ENCODE measurements at regions not wholly inside any gene's neighbourhood (a gene's known extent, or its start where the extent isn't known, plus 50 kb on each side); places are given as distances from the start of the nearest gene placed in this dataset.

- no peak overlapping the region for H3K4me3 ChIP-seq (ENCODE audit: low read length)
- H3K27me3 ChIP-seq (ENCODE audit: insufficient read depth, low read depth, low read length) = no peaks in the 10 kb centered on the region
- no peak overlapping the region for H2AFZ ChIP-seq (ENCODE audit: low read depth, low read length)
- no peak overlapping the region for H3K4me2 ChIP-seq (ENCODE audit: low read length)
- H3K9ac ChIP-seq (ENCODE audit: low read length) = no peak overlapping the region
- no peaks in the 10 kb centered on the region for H3F3A ChIP-seq (ENCODE audit: insufficient read depth, low read length, poor library complexity, severe bottlenecking)
- no peaks in the 10 kb centered on the region for H3K9me3 ChIP-seq (ENCODE audit: low read length)
- no peaks in the 10 kb centered on the region for H3K36me3 ChIP-seq (ENCODE audit: insufficient read depth, low read length)
- TF ChIP-seq TAF1 (IDR thresholded peaks at IDR 0.05; ENCODE audit: low read depth) = no peak
- no peak for TF ChIP-seq EP300 (conservative IDR thresholded peaks at IDR 0.05; ENCODE audit: poor library complexity, severe bottlenecking)
- no peak for TF ChIP-seq MXI1 (conservative IDR thresholded peaks at IDR 0.05; ENCODE audit: poor library complexity, severe bottlenecking)
- TF ChIP-seq CTCF (IDR thresholded peaks at IDR 0.05; ENCODE audit: poor library complexity, severe bottlenecking) = no peak
- no peak for TF ChIP-seq RAD21 (conservative IDR thresholded peaks at IDR 0.05)
- no peak for TF ChIP-seq POLR2AphosphoS5 (IDR thresholded peaks at IDR 0.05)
- no peak for TF ChIP-seq SMC3 (conservative IDR thresholded peaks at IDR 0.05; ENCODE audit: poor library complexity)
- TF ChIP-seq, protein P1, sequence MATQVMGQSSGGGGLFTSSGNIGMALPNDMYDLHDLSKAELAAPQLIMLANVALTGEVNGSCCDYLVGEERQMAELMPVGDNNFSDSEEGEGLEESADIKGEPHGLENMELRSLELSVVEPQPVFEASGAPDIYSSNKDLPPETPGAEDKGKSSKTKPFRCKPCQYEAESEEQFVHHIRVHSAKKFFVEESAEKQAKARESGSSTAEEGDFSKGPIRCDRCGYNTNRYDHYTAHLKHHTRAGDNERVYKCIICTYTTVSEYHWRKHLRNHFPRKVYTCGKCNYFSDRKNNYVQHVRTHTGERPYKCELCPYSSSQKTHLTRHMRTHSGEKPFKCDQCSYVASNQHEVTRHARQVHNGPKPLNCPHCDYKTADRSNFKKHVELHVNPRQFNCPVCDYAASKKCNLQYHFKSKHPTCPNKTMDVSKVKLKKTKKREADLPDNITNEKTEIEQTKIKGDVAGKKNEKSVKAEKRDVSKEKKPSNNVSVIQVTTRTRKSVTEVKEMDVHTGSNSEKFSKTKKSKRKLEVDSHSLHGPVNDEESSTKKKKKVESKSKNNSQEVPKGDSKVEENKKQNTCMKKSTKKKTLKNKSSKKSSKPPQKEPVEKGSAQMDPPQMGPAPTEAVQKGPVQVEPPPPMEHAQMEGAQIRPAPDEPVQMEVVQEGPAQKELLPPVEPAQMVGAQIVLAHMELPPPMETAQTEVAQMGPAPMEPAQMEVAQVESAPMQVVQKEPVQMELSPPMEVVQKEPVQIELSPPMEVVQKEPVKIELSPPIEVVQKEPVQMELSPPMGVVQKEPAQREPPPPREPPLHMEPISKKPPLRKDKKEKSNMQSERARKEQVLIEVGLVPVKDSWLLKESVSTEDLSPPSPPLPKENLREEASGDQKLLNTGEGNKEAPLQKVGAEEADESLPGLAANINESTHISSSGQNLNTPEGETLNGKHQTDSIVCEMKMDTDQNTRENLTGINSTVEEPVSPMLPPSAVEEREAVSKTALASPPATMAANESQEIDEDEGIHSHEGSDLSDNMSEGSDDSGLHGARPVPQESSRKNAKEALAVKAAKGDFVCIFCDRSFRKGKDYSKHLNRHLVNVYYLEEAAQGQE (IDR thresholded peaks at IDR 0.05; ENCODE audit: borderline replicate concordance) = no peak
- TF ChIP-seq EZH2 (IDR thresholded peaks at IDR 0.05; ENCODE audit: borderline replicate concordance, insufficient read depth, low read length, poor library complexity, severe bottlenecking) = no peak
- no peaks in the 10 kb centered on the region for H3K9me2 ChIP-seq (ENCODE audit: insufficient read depth, low read length)
- no peak overlapping the region for H3K27ac ChIP-seq (ENCODE audit: low read length)
- no peaks in the 10 kb centered on the region for H3K79me2 ChIP-seq (replicated peaks; ENCODE audit: insufficient read depth, low read length)
- no peaks in the 10 kb centered on the region for H4K20me1 ChIP-seq (ENCODE audit: insufficient read depth)
Observed at GRCh38 chr10:108307925-108308312, 1143.4 kb upstream of the SORCS1 start.

DNA sequence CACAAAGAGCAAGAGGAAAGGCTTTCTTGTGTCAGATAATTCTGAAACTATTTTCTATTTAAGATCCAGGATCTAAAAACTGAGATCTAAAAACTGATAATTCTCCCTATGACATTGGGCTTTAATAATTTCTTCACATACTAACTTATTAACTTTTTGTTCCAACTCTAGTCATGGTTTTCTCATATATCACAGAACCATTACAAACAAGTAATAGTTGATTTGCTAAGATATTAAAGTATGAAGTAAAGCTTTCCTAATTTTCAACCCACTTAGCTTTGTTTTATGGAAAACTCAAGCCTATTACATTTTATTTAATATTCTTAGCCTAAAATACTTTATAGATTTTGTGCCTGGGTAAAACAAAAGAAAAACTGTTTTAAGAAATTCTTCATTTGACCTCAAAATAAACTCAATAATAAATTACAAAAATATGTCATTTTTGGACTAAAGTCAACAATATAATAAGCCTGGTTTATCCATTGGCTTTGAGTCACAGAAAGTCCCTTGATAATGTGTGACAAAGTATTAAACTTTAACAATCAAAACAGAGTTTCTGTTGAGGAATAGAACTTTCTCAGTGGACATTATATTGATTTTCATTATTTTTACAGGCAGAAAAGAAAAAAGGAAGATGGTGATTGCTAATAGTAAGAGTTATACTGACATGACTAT is 1142.9 kb upstream of the SORCS1 start:
- Histone ChIP-seq H4K20me1 (ENCODE audit: insufficient read depth) (no peaks in the 10 kb centered on the region), H3F3A (ENCODE audit: insufficient read depth, low read length, poor library complexity, severe bottlenecking) (no peaks in the 10 kb centered on the region), H3K9me2 (ENCODE audit: insufficient read depth, low read length) (no peaks in the 10 kb centered on the region), H3K9me3 (ENCODE audit: low read length) (no peaks in the 10 kb centered on the region), H2AFZ (ENCODE audit: low read depth, low read length) (no peak overlapping the region), H3K9ac (ENCODE audit: low read length) (no peak overlapping the region), H3K27ac (ENCODE audit: low read length) (no peak overlapping the region), H3K79me2 (replicated peaks; ENCODE audit: insufficient read depth, low read length) (no peaks in the 10 kb centered on the region), H3K4me2 (ENCODE audit: low read length) (no peak overlapping the region), H3K27me3 (ENCODE audit: insufficient read depth, low read depth, low read length) (no peaks in the 10 kb centered on the region), H3K36me3 (ENCODE audit: insufficient read depth, low read length) (no peaks in the 10 kb centered on the region), H3K4me3 (ENCODE audit: low read length) (no peak overlapping the region)
- TF ChIP-seq EP300 (conservative IDR thresholded peaks at IDR 0.05; ENCODE audit: poor library complexity, severe bottlenecking) = no peak
- TF ChIP-seq EZH2 (IDR thresholded peaks at IDR 0.05; ENCODE audit: borderline replicate concordance, insufficient read depth, low read length, poor library complexity, severe bottlenecking) = no peak
